H9 (cell line): ENCODE measurements at regions not wholly inside any gene's neighbourhood (a gene's known extent, or its start where the extent isn't known, plus 50 kb on each side); places are given as distances from the start of the nearest gene placed in this dataset.
A peak's percentile ranks its signal among the peaks of the same experiment; 100 is the strongest.

Experiments used
- DNase-seq: peaks from one replicate; pipeline ENCODE4 v3.0.0-alpha.2; 2017
- H2AFZ ChIP-seq: one replicate; pipeline ENCODE4 v1.6.1; 2013; ENCODE audit warnings: mild to moderate bottlenecking, low read length, control low read depth, moderate library complexity
- H2AK5ac ChIP-seq: 2 replicates; pipeline ENCODE4 v1.6.1; 2013; ENCODE audit warnings: low read length, control low read depth, mixed read lengths; ENCODE audit not compliant: insufficient read length
- H2BK120ac ChIP-seq: one replicate; pipeline ENCODE4 v1.6.1; 2013; ENCODE audit warnings: low read depth, mild to moderate bottlenecking, low read length, control low read depth, inconsistent platforms; ENCODE audit not compliant: poor library complexity, severe bottlenecking
- H2BK12ac ChIP-seq: 2 replicates; pipeline ENCODE4 v1.6.1; 2013; ENCODE audit warnings: low read length, control low read depth, mixed read lengths, low read depth; ENCODE audit not compliant: insufficient read length
- H2BK15ac ChIP-seq: 2 replicates; pipeline ENCODE4 v1.6.1; 2013; ENCODE audit warnings: low read depth, low read length, control low read depth
- H2BK20ac ChIP-seq: one replicate; pipeline ENCODE4 v1.6.1; 2013; ENCODE audit warnings: low read depth, mild to moderate bottlenecking, low read length, control low read depth, inconsistent platforms; ENCODE audit not compliant: poor library complexity, severe bottlenecking
- H2BK5ac ChIP-seq: 2 replicates; pipeline ENCODE4 v1.6.1; 2013; ENCODE audit warnings: low read length, control low read depth, mixed read lengths; ENCODE audit not compliant: insufficient read length
- H3K14ac ChIP-seq: 2 replicates; pipeline ENCODE4 v1.6.1; 2013; ENCODE audit warnings: low read length, control low read depth; ENCODE audit not compliant: insufficient read depth
- H3K18ac ChIP-seq: 2 replicates; pipeline ENCODE4 v1.6.1; 2013; ENCODE audit warnings: low read depth, mild to moderate bottlenecking, mixed read lengths, low read length, control low read depth; ENCODE audit not compliant: insufficient read length
- H3K23ac ChIP-seq: 2 replicates; pipeline ENCODE4 v1.6.1; 2013; ENCODE audit warnings: low read length, control low read depth, mixed read lengths, low read depth; ENCODE audit not compliant: insufficient read length
- H3K23me2 ChIP-seq: 2 replicates; pipeline ENCODE4 v1.6.1; 2013; ENCODE audit warnings: low read depth, mild to moderate bottlenecking, mixed read lengths, low read length, control low read depth; ENCODE audit not compliant: insufficient read length, poor library complexity, severe bottlenecking
- H3K27ac ChIP-seq: 2 replicates; pipeline ENCODE4 v1.5.1; 2013; ENCODE audit warnings: low read length, control low read depth, mixed read lengths, low read depth; ENCODE audit not compliant: insufficient read length
- H3K27me3 ChIP-seq: 2 replicates; pipeline ENCODE4 v1.6.1; 2013; ENCODE audit warnings: low read length, control low read depth, inconsistent platforms; ENCODE audit not compliant: insufficient read depth
- H3K4ac ChIP-seq: 2 replicates; pipeline ENCODE4 v1.6.1; 2013; ENCODE audit warnings: low read depth, mild to moderate bottlenecking, control low read depth, inconsistent platforms, low read length, moderate library complexity
- H3K4me1 ChIP-seq: 2 replicates; pipeline ENCODE4 v1.6.1; 2013; ENCODE audit warnings: low read length, control low read depth, inconsistent platforms; ENCODE audit not compliant: insufficient read depth
- H3K4me2 ChIP-seq: 2 replicates; pipeline ENCODE4 v1.6.1; 2013; ENCODE audit warnings: low read length, control low read depth, mixed read lengths; ENCODE audit not compliant: insufficient read length, insufficient read depth
- H3K56ac ChIP-seq: 2 replicates; pipeline ENCODE4 v1.6.1; 2013; ENCODE audit warnings: low read depth, mild to moderate bottlenecking, mixed read lengths, low read length, control low read depth; ENCODE audit not compliant: insufficient read length
- H3K79me1 ChIP-seq: 2 replicates; pipeline ENCODE4 v1.6.1; 2013; ENCODE audit warnings: low read depth, mild to moderate bottlenecking, moderate library complexity, low read length, control low read depth, inconsistent platforms; ENCODE audit not compliant: insufficient read depth, poor library complexity, severe bottlenecking
- H3K79me2 ChIP-seq: 2 replicates; pipeline ENCODE4 v1.6.1; 2013; ENCODE audit warnings: low read length, control low read depth, inconsistent platforms; ENCODE audit not compliant: insufficient read depth
- H3K9ac ChIP-seq: 2 replicates; pipeline ENCODE4 v1.6.1; 2013; ENCODE audit warnings: low read length, control low read depth, mixed read lengths; ENCODE audit not compliant: insufficient read length; ENCODE audit errors: extremely low read depth
- H3K9me3 ChIP-seq: one replicate; pipeline ENCODE4 v1.6.1; 2013; ENCODE audit warnings: low read depth, low read length, inconsistent platforms; ENCODE audit not compliant: control insufficient read depth
- H3T11ph ChIP-seq: one replicate; pipeline ENCODE4 v1.6.1; 2013; ENCODE audit warnings: mild to moderate bottlenecking, low read length, control low read depth, inconsistent platforms
- H4K20me1 ChIP-seq: one replicate; pipeline ENCODE4 v1.6.1; 2013; ENCODE audit not compliant: control insufficient read depth, insufficient read length, insufficient read depth
- H4K5ac ChIP-seq: 2 replicates; pipeline ENCODE4 v1.6.1; 2013; ENCODE audit warnings: low read depth, mild to moderate bottlenecking, mixed read lengths, low read length, control low read depth; ENCODE audit not compliant: insufficient read length
- H4K8ac ChIP-seq: replicated peaks from 2 replicates; pipeline ENCODE4 v1.6.1; 2013; ENCODE audit warnings: low read length, control low read depth, mixed read lengths, low read depth; ENCODE audit not compliant: insufficient read length
- H4K91ac ChIP-seq: 2 replicates; pipeline ENCODE4 v1.6.1; 2013; ENCODE audit warnings: low read depth, mild to moderate bottlenecking, moderate library complexity, mixed read lengths, low read length, control low read depth; ENCODE audit not compliant: insufficient read length
- H3K27ac Mint-ChIP-seq, 3 experiments: 2 replicates in 2 of 3; 3 replicates in 1 of 3; pipeline ENCODE4 v1.8.0; 2020 to 2021; ENCODE audit warnings: mixed read lengths in 3 of 3, mild to moderate bottlenecking in 1 of 3, moderate library complexity in 1 of 3
- H3K27me3 Mint-ChIP-seq: 2 replicates; pipeline ENCODE4 v1.8.0; 2021; ENCODE audit warnings: low read depth, mild to moderate bottlenecking, moderate library complexity, mixed read lengths
- H3K36me3 Mint-ChIP-seq, 3 experiments: 2 replicates in 2 of 3; 3 replicates in 1 of 3; pipeline ENCODE4 v1.8.0; 2020 to 2021; ENCODE audit warnings: low read depth in 3 of 3, mixed read lengths in 3 of 3; ENCODE audit not compliant: insufficient read depth in 1 of 3
- H3K4me1 Mint-ChIP-seq, 2 experiments: 2 replicates each; pipeline ENCODE4 v1.8.0; 2020; ENCODE audit warnings: mixed read lengths in 2 of 2
- H3K4me3 Mint-ChIP-seq, 2 experiments: 2 replicates in 1 of 2; 3 replicates in 1 of 2; pipeline ENCODE4 v1.8.0; 2020 to 2021; ENCODE audit warnings: mild to moderate bottlenecking in 2 of 2, mixed read lengths in 2 of 2, moderate library complexity in 1 of 2
- H3K9me3 Mint-ChIP-seq, 2 experiments: 2 replicates in 1 of 2; 3 replicates in 1 of 2; pipeline ENCODE4 v1.8.0; 2020; ENCODE audit warnings: mild to moderate bottlenecking in 2 of 2, mixed read lengths in 2 of 2, moderate library complexity in 1 of 2
- WGBS: extraction: QIAGEN DNeasy Blood & Tissue Kit; methylation state at CpG from one replicate; pipeline ENCODE4 v1.1.7; 2013; ENCODE audit warnings: missing lambda C conversion rate, low lambda C conversion rate, mixed read lengths; ENCODE audit not compliant: insufficient read length; ENCODE audit errors: extremely low coverage; 5-methylcytosine and 5-hydroxymethylcytosine counted together
- TF ChIP-seq, protein P1 (sequence below): fragments of 200-600 bp; sonication (generic); conservative IDR thresholded peaks from 3 replicates; pipeline ENCODE4 v1.8.0; 2021; ENCODE audit warnings: antibody characterized with exemption, mild to moderate bottlenecking

GRCh38 chr19:32197896-32198882, 147.2 kb upstream of the ZNF507 start:
- Histone ChIP-seq H3K14ac (no peak overlapping the region; the same call in 1 of the 2 replicates), H3K4me1 (no peaks in the 10 kb centered on the region), H2AK5ac (no peak overlapping the region), H3K56ac (no peak overlapping the region), H3K27ac (no peak overlapping the region), H3K79me2 (no peaks in the 10 kb centered on the region), H2BK5ac (no peak overlapping the region), H2BK15ac (no peak overlapping the region), H3T11ph (no peak overlapping the region), H4K91ac (no peak overlapping the region), H3K9ac (no peak overlapping the region), H3K18ac (no peak overlapping the region), H2BK120ac (no peak overlapping the region), H4K8ac (no peak overlapping the region), H4K5ac (no peak overlapping the region), H2BK20ac (no peak overlapping the region), H3K4ac (no peak overlapping the region), H2BK12ac (no peak overlapping the region), H3K23me2 (no peaks in the 10 kb centered on the region), H3K27me3 (no peaks in the 10 kb centered on the region), H3K79me1 (no peaks in the 10 kb centered on the region), H3K23ac (no peak overlapping the region), H2AFZ (no peak overlapping the region), H3K4me2 (no peak overlapping the region), H3K9me3 (no peaks in the 10 kb centered on the region), H4K20me1 (no peaks in the 10 kb centered on the region)
- peak overlapping the region in 1 of 3 experiments; percentile 65; a peak in 1 of 7 replicates for H3K27ac Mint-ChIP-seq
- TF ChIP-seq, protein P1, sequence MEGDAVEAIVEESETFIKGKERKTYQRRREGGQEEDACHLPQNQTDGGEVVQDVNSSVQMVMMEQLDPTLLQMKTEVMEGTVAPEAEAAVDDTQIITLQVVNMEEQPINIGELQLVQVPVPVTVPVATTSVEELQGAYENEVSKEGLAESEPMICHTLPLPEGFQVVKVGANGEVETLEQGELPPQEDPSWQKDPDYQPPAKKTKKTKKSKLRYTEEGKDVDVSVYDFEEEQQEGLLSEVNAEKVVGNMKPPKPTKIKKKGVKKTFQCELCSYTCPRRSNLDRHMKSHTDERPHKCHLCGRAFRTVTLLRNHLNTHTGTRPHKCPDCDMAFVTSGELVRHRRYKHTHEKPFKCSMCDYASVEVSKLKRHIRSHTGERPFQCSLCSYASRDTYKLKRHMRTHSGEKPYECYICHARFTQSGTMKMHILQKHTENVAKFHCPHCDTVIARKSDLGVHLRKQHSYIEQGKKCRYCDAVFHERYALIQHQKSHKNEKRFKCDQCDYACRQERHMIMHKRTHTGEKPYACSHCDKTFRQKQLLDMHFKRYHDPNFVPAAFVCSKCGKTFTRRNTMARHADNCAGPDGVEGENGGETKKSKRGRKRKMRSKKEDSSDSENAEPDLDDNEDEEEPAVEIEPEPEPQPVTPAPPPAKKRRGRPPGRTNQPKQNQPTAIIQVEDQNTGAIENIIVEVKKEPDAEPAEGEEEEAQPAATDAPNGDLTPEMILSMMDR: no peak
- H3K36me3 Mint-ChIP-seq: no peaks in the 10 kb centered on the region
- DNase-seq: no peak
- no peak overlapping the region for H3K4me3 Mint-ChIP-seq
- no peaks in the 10 kb centered on the region for H3K4me1 Mint-ChIP-seq
- H3K9me3 Mint-ChIP-seq: peaks cover 0 to 3% of the 10 kb centered on the region in 2 experiments; a peak in 2 of 5 replicates
- no CpG with 5 or more reads among the region's 13 CpGs for WGBS
- H3K27me3 Mint-ChIP-seq: no peaks in the 10 kb centered on the region; the same call in none of the 2 replicates
